Stimulated activated effector memory CD8-positive, alpha-beta T cell treated with anti-CD3 and anti-CD28 coated beads, Interleukin-12 subunit alpha, Interleukin-12 subunit beta, amount 100 ng/mL, for 72 hours (primary cell): ENCODE measurements at regions not wholly inside any gene's neighbourhood (a gene's known extent, or its start where the extent isn't known, plus 50 kb on each side); places are given as distances from the start of the nearest gene placed in this dataset.

Experiments used
- ATAC-seq: fragments of 150-1000 bp; cut with Tn5 transposase; 2 replicates; pipeline ENCODE4 v1.10.0; 2021
- DNase-seq, 2 donors: peaks; one replicate each; pipeline ENCODE4 v3.0.0; 2021 to 2022; ENCODE audit warnings: low spot score in 2 of 2
- H3K27ac Mint-ChIP-seq: one replicate; pipeline ENCODE4 v1.8.0; 2022; ENCODE audit warnings: mild to moderate bottlenecking, mixed read lengths
- H3K36me3 Mint-ChIP-seq: one replicate; pipeline ENCODE4 v1.8.0; 2022; ENCODE audit warnings: mild to moderate bottlenecking, mixed read lengths
- H3K4me1 Mint-ChIP-seq: one replicate; pipeline ENCODE4 v1.8.0; 2022; ENCODE audit warnings: mixed read lengths
- H3K4me3 Mint-ChIP-seq: one replicate; pipeline ENCODE4 v1.8.0; 2022; ENCODE audit warnings: mild to moderate bottlenecking, mixed read lengths
- H3K9me3 Mint-ChIP-seq: one replicate; pipeline ENCODE4 v1.8.0; 2022; ENCODE audit warnings: mixed read lengths

GRCh38 chr3:88779482-88779881 lies 327.9 kb upstream of the EPHA3 start:
- no peak overlapping the region for H3K27ac Mint-ChIP-seq
- peaks cover 34% of the 10 kb centered on the region for H3K9me3 Mint-ChIP-seq
- H3K4me1 Mint-ChIP-seq = no peaks in the 10 kb centered on the region
- DNase-seq = no peak
- H3K36me3 Mint-ChIP-seq = no peaks in the 10 kb centered on the region
- ATAC-seq = no peak
- H3K4me3 Mint-ChIP-seq = no peak overlapping the region

GRCh38 chr3:88784925-88785324 lies 322.5 kb upstream of the EPHA3 start:
- DNase-seq = no peak
- H3K27ac Mint-ChIP-seq = no peak overlapping the region
- H3K4me1 Mint-ChIP-seq = no peaks in the 10 kb centered on the region
- no peak overlapping the region for H3K4me3 Mint-ChIP-seq
- ATAC-seq = no peak
- no peaks in the 10 kb centered on the region for H3K36me3 Mint-ChIP-seq
- H3K9me3 Mint-ChIP-seq = peaks cover 18% of the 10 kb centered on the region

GRCh38 chr3:88785841-88786240 lies 321.6 kb upstream of the EPHA3 start:
- Mint-ChIP-seq H3K4me1 (no peaks in the 10 kb centered on the region), H3K27ac (no peak overlapping the region), H3K4me3 (no peak overlapping the region), H3K9me3 (peaks cover 20% of the 10 kb centered on the region), H3K36me3 (no peaks in the 10 kb centered on the region)
- DNase-seq = no peak
- ATAC-seq = no peak

GRCh38 chr3:88795503-88795902 lies 311.9 kb upstream of the EPHA3 start:
- H3K4me1 Mint-ChIP-seq = no peaks in the 10 kb centered on the region
- H3K9me3 Mint-ChIP-seq = peaks cover 35% of the 10 kb centered on the region
- no peak overlapping the region for H3K27ac Mint-ChIP-seq
- H3K4me3 Mint-ChIP-seq = no peak overlapping the region
- ATAC-seq = no peak
- DNase-seq = no peak
- H3K36me3 Mint-ChIP-seq = no peaks in the 10 kb centered on the region

GRCh38 chr3:88807491-88808105 lies 299.8 kb upstream of the EPHA3 start:
- no peaks in the 10 kb centered on the region for H3K36me3 Mint-ChIP-seq

DNA sequence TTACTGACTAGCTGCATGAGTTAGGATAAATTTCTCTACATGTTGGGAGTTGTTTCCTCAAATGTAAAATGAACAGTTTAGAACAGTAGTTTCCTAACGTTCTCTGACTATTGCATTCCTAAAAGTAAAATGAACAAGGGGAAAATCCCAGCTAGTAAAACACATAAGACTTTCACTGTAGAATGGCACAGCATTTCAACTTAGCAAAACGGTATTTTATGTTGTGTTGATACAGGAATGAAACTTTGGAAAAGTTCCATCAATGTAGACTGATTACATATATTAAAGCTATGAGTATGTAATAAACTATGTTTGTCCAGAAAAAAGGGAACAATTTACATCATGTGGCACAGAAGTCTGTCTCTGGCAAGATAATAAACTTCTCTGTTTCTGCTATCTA lies 297.4 kb upstream of the EPHA3 start:
- DNase-seq (no peak), ATAC-seq (no peak)
- H3K4me1 Mint-ChIP-seq = no peaks in the 10 kb centered on the region
- no peak overlapping the region for H3K27ac Mint-ChIP-seq
- no peaks in the 10 kb centered on the region for H3K36me3 Mint-ChIP-seq
- peaks cover 10% of the 10 kb centered on the region for H3K9me3 Mint-ChIP-seq
- H3K4me3 Mint-ChIP-seq = no peak overlapping the region

More at GRCh38 chr3:88807491-88808105, 299.8 kb upstream of the EPHA3 start:
- H3K4me1 Mint-ChIP-seq = no peaks in the 10 kb centered on the region
- DNase-seq = no peak
- H3K4me3 Mint-ChIP-seq = no peak overlapping the region
- no peak for ATAC-seq
- no peak overlapping the region for H3K27ac Mint-ChIP-seq
- H3K9me3 Mint-ChIP-seq = peaks cover 16% of the 10 kb centered on the region

DNA sequence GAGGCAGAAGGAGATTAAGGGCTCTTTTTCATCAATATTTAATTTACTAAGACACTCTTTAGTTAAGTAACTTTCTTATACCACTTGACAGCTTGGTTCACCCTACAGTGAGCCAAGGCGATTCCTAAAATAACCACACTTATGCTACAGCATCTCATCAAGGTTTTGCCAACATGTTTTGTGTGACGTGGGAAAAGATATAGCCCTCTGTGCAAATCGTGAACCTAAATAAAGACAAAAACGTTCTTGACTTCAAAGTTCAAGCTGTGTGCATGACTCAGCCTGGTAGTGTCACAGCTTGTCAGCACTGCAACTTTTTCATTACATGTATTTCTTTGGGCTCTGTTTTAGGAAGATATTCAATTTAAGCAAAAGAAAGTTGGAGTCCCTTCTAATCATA lies 297.0 kb upstream of the EPHA3 start:
- DNase-seq = no peak
- Mint-ChIP-seq H3K4me3 (no peak overlapping the region), H3K36me3 (no peaks in the 10 kb centered on the region), H3K9me3 (peaks cover 9% of the 10 kb centered on the region), H3K27ac (no peak overlapping the region), H3K4me1 (no peaks in the 10 kb centered on the region)
- ATAC-seq = no peak

GRCh38 chr3:88811096-88811495 lies 296.3 kb upstream of the EPHA3 start:
- no peaks in the 10 kb centered on the region for H3K4me1 Mint-ChIP-seq

DNA sequence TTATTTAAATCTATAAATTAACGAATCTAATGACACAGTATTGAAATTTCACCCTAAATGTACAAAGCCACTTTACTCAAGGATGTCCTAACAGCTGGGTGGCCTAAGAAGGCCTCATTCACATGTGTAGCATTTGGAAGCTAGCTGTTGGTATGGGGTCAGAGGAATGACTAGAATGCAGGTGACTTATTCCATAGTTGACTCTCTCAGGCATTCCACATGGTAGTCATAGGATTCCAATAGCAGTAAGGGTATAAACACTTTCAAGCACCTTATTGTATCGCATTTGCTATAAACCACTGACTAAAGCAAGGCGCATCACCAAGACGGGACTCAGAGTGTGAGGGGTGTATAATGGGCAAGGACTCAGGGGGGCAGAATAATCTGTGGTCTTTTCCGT lies 294.8 kb upstream of the EPHA3 start:
- Mint-ChIP-seq H3K9me3 (peaks cover 5% of the 10 kb centered on the region), H3K4me1 (no peaks in the 10 kb centered on the region), H3K4me3 (no peak overlapping the region), H3K27ac (no peak overlapping the region), H3K36me3 (no peaks in the 10 kb centered on the region)
- DNase-seq (no peak), ATAC-seq (no peak)

More at GRCh38 chr3:88811096-88811495, 296.3 kb upstream of the EPHA3 start:
- no peak overlapping the region for H3K27ac Mint-ChIP-seq
- H3K4me3 Mint-ChIP-seq = no peak overlapping the region
- ATAC-seq (no peak), DNase-seq (no peak)
- H3K9me3 Mint-ChIP-seq = peaks cover 5% of the 10 kb centered on the region
- no peaks in the 10 kb centered on the region for H3K36me3 Mint-ChIP-seq

- Mint-ChIP-seq H3K36me3 (no peaks in the 10 kb centered on the region), H3K27ac (no peak overlapping the region), H3K9me3 (no peaks in the 10 kb centered on the region), H3K4me3 (no peak overlapping the region), H3K4me1 (no peaks in the 10 kb centered on the region)
- ATAC-seq (no peak), DNase-seq (no peak)
These were observed 291.0 kb upstream of the EPHA3 start for GRCh38 chr3:88816445-88816844.

- DNase-seq (no peak), ATAC-seq (no peak)
- peaks cover 7% of the 10 kb centered on the region for H3K9me3 Mint-ChIP-seq
- H3K4me3 Mint-ChIP-seq = no peak overlapping the region
- no peak overlapping the region for H3K27ac Mint-ChIP-seq
- no peaks in the 10 kb centered on the region for H3K36me3 Mint-ChIP-seq
- H3K4me1 Mint-ChIP-seq = no peaks in the 10 kb centered on the region
These were observed 282.5 kb upstream of the EPHA3 start for GRCh38 chr3:88824666-88825564.

DNA sequence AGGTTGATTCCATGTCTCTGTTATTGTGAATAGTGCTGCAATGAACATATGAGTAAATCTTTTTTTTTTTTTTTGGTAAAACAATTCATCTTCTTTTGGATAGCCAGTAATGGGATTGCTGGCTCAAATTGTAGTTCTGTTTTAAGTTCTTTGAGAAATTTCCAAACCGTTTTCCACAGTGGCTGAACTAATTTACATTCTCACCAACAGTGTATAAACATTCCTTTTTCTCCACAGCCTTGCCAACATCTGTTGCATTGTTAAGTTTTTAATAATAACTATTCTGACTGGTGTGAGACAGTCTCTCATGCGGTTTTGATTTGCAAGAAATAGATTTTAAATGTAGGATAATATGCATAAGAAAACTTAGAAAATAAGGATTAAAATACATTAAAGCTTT lies 279.0 kb upstream of the EPHA3 start:
- H3K36me3 Mint-ChIP-seq = no peaks in the 10 kb centered on the region
- ATAC-seq (no peak), DNase-seq (no peak)
- peaks cover 11% of the 10 kb centered on the region for H3K9me3 Mint-ChIP-seq
- H3K27ac Mint-ChIP-seq = no peak overlapping the region
- H3K4me1 Mint-ChIP-seq = no peaks in the 10 kb centered on the region
- H3K4me3 Mint-ChIP-seq = no peak overlapping the region

GRCh38 chr3:88852606-88853005 lies 254.8 kb upstream of the EPHA3 start:
- no peak for ATAC-seq
- Mint-ChIP-seq H3K27ac (no peak overlapping the region), H3K4me1 (no peaks in the 10 kb centered on the region), H3K36me3 (no peaks in the 10 kb centered on the region), H3K9me3 (peaks cover 18% of the 10 kb centered on the region), H3K4me3 (no peak overlapping the region)
- no peak for DNase-seq

DNA sequence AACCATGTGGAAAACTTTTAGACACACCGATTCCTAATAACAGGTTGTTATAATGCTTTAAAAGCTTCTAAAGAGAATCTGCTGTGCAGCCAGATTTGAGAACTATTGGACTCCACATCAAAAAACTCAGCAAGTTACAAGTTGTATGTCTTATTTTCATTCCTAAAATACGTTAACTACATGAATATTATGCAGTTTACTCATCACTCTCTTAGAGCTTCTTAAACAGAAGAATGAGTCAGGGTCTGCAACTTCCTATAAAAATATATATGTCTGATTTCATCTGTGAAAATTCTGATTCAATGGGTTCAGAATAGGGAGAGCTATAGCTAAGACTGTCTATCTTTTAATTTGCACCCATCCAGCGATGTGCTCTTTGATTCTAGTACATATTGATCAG lies 244.2 kb upstream of the EPHA3 start:
- no peaks in the 10 kb centered on the region for H3K36me3 Mint-ChIP-seq
- no peak for ATAC-seq
- no peak overlapping the region for H3K4me3 Mint-ChIP-seq
- H3K4me1 Mint-ChIP-seq = no peaks in the 10 kb centered on the region
- no peak overlapping the region for H3K27ac Mint-ChIP-seq
- H3K9me3 Mint-ChIP-seq = peaks cover 11% of the 10 kb centered on the region
- DNase-seq = no peak

- H3K4me1 Mint-ChIP-seq = no peaks in the 10 kb centered on the region
- no peak for DNase-seq
- no peak overlapping the region for H3K4me3 Mint-ChIP-seq
- H3K27ac Mint-ChIP-seq = no peak overlapping the region
- no peaks in the 10 kb centered on the region for H3K36me3 Mint-ChIP-seq
- no peak for ATAC-seq
- H3K9me3 Mint-ChIP-seq = peaks cover 12% of the 10 kb centered on the region
These were observed 230.7 kb upstream of the EPHA3 start for GRCh38 chr3:88876724-88877123.

- ATAC-seq (no peak), DNase-seq (no peak)
- Mint-ChIP-seq H3K36me3 (no peaks in the 10 kb centered on the region), H3K4me1 (no peaks in the 10 kb centered on the region), H3K9me3 (peaks cover 21% of the 10 kb centered on the region), H3K4me3 (no peak overlapping the region), H3K27ac (no peak overlapping the region)
These were observed 227.5 kb upstream of the EPHA3 start for GRCh38 chr3:88879905-88880304.
